ENCODE measurements at regions not wholly inside any gene's neighbourhood (a gene's known extent, or its start where the extent isn't known, plus 50 kb on each side); places are given as distances from the start of the nearest gene placed in this dataset.

- H3K36me3 ChIP-seq (ENCODE audit: low read length) = no peaks in the 10 kb centered on the region
- H3K4me3 ChIP-seq (ENCODE audit: insufficient read depth, low read length, poor library complexity, severe bottlenecking) = no peak overlapping the region
- H3K27me3 ChIP-seq (ENCODE audit: low read length) = no peaks in the 10 kb centered on the region
- H2AFZ ChIP-seq (ENCODE audit: low read depth, low read length, severe bottlenecking) = no peak overlapping the region
- H3F3A ChIP-seq (ENCODE audit: insufficient read depth) = no peaks in the 10 kb centered on the region
- TF ChIP-seq CTCF (IDR thresholded peaks at IDR 0.05; ENCODE audit: insufficient read depth, low read length, poor library complexity, severe bottlenecking) (no peak), EZH2phosphoT487 (conservative IDR thresholded peaks at IDR 0.05; ENCODE audit: low read length) (no peak)
- H3K27ac ChIP-seq (ENCODE audit: low read depth, low read length) = no peak overlapping the region
- no peaks in the 10 kb centered on the region for H3K9me3 ChIP-seq (ENCODE audit: insufficient read depth, low read length)
- H3K9ac ChIP-seq (ENCODE audit: low read length) = no peak overlapping the region
- H3K79me2 ChIP-seq (ENCODE audit: insufficient read depth, low read length) = no peaks in the 10 kb centered on the region
- H4K20me1 ChIP-seq (ENCODE audit: low read depth, low read length) = no peaks in the 10 kb centered on the region
- H3K9me2 ChIP-seq (replicated peaks; ENCODE audit: insufficient read depth, low read length) = no peaks in the 10 kb centered on the region
- no peak overlapping the region for H3K4me2 ChIP-seq (ENCODE audit: low read depth, low read length, poor library complexity, severe bottlenecking)
Observed at GRCh38 chr18:22673182-22673862, 255.6 kb upstream of the CTAGE1 start.

- Histone ChIP-seq H3K9me2 (replicated peaks; ENCODE audit: insufficient read depth, low read length) (no peaks in the 10 kb centered on the region), H3K27ac (ENCODE audit: low read depth, low read length) (no peak overlapping the region), H3K36me3 (ENCODE audit: low read length) (no peaks in the 10 kb centered on the region), H3K4me2 (ENCODE audit: low read depth, low read length, poor library complexity, severe bottlenecking) (no peak overlapping the region), H3K4me3 (ENCODE audit: insufficient read depth, low read length, poor library complexity, severe bottlenecking) (no peak overlapping the region), H3K9me3 (ENCODE audit: insufficient read depth, low read length) (no peaks in the 10 kb centered on the region), H4K20me1 (ENCODE audit: low read depth, low read length) (no peaks in the 10 kb centered on the region), H2AFZ (ENCODE audit: low read depth, low read length, severe bottlenecking) (no peak overlapping the region), H3K79me2 (ENCODE audit: insufficient read depth, low read length) (no peaks in the 10 kb centered on the region), H3F3A (ENCODE audit: insufficient read depth) (no peaks in the 10 kb centered on the region), H3K27me3 (ENCODE audit: low read length) (no peaks in the 10 kb centered on the region), H3K9ac (ENCODE audit: low read length) (no peak overlapping the region)
- no peak for TF ChIP-seq EZH2phosphoT487 (conservative IDR thresholded peaks at IDR 0.05; ENCODE audit: low read length)
- no peak for TF ChIP-seq CTCF (IDR thresholded peaks at IDR 0.05; ENCODE audit: insufficient read depth, low read length, poor library complexity, severe bottlenecking)
Observed at GRCh38 chr18:22674272-22674671, 256.6 kb upstream of the CTAGE1 start.

DNA sequence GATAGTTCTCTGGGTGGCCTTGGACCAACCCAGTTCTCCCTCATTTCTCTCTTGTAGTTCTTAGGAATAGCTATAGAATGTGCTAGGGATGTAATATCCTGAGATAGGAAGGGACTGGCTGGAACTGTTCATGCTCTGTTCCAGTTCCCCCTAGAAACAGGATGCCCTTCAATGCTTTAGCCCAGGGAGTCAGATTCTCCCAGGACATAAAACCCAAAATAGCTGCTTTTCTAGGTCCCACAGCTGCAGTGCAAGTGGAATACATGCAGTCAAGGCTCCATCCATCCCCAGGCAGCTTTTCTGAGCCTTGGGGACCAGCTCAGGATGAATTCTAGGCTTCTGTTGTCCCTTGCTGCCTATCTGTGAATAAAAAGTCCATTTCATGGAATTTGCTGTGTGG, 257.3 kb upstream of the CTAGE1 start:
- Histone ChIP-seq H3K79me2 (ENCODE audit: insufficient read depth, low read length) (no peaks in the 10 kb centered on the region), H3K36me3 (ENCODE audit: low read length) (no peaks in the 10 kb centered on the region), H3K4me2 (ENCODE audit: low read depth, low read length, poor library complexity, severe bottlenecking) (no peak overlapping the region), H4K20me1 (ENCODE audit: low read depth, low read length) (no peaks in the 10 kb centered on the region), H3K9me3 (ENCODE audit: insufficient read depth, low read length) (no peaks in the 10 kb centered on the region), H2AFZ (ENCODE audit: low read depth, low read length, severe bottlenecking) (no peak overlapping the region), H3K9ac (ENCODE audit: low read length) (no peak overlapping the region), H3K27me3 (ENCODE audit: low read length) (no peaks in the 10 kb centered on the region), H3K9me2 (replicated peaks; ENCODE audit: insufficient read depth, low read length) (no peaks in the 10 kb centered on the region), H3F3A (ENCODE audit: insufficient read depth) (no peaks in the 10 kb centered on the region), H3K27ac (ENCODE audit: low read depth, low read length) (no peak overlapping the region), H3K4me3 (ENCODE audit: insufficient read depth, low read length, poor library complexity, severe bottlenecking) (no peak overlapping the region)
- TF ChIP-seq CTCF (IDR thresholded peaks at IDR 0.05; ENCODE audit: insufficient read depth, low read length, poor library complexity, severe bottlenecking) (no peak), EZH2phosphoT487 (conservative IDR thresholded peaks at IDR 0.05; ENCODE audit: low read length) (no peak)
